HG03460 (cell line): ENCODE measurements at regions not wholly inside any gene's neighbourhood (a gene's known extent, or its start where the extent isn't known, plus 50 kb on each side); places are given as distances from the start of the nearest gene placed in this dataset.

Experiments used
- ATAC-seq: cut with Tn5 transposase; IDR thresholded peaks from one replicate; pipeline ENCODE4 v1.9.1; 2021; ENCODE audit not compliant: unreplicated experiment

DNA sequence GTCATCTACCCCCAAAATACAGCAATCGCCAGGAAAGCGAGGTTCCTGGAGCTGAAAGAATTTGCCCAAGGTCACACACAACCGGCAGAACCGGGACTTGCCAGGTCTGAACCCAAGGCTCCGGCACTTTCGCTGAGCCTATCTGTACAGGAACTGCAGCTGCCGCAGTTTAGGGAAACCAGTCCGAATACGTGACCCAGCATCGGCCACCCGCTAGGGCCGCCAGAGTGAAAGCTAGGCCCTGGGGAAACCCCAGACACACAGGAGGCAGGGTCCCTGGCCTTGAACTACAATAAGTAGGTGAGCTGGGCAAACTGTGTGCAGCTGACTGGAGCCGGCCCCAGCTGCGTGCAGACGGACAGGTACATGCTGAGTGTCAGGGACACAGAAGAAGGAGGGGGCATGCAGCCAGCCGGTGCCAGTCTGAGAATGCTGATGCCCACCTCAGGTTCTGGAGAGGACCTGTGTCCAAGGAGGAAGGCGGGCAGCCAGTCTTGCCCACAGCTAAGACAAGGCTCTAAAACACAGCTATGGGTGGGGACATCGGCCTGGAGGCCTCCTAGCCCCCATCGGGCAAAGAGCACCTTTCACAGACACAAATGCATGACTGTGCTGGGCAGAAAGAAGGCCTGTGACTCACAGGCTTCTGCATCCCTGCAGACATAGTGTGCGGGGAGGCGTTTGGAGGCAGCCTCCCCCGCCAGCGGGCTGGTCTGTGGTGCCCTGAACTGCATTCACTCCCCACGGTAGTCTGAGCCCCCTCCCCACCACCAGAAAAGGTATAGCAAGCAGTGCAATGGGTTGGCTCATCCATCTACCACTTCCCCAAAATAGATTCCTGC, 107.4 kb upstream of the ID2 start:
- ATAC-seq: peak; percentile 46

- no peak for ATAC-seq
Observed at GRCh38 chr2:8575038-8575833, 106.6 kb upstream of the ID2 start.

GRCh38 chr2:8575834-8576423, 105.9 kb upstream of the ID2 start:
- ATAC-seq: no peak

DNA sequence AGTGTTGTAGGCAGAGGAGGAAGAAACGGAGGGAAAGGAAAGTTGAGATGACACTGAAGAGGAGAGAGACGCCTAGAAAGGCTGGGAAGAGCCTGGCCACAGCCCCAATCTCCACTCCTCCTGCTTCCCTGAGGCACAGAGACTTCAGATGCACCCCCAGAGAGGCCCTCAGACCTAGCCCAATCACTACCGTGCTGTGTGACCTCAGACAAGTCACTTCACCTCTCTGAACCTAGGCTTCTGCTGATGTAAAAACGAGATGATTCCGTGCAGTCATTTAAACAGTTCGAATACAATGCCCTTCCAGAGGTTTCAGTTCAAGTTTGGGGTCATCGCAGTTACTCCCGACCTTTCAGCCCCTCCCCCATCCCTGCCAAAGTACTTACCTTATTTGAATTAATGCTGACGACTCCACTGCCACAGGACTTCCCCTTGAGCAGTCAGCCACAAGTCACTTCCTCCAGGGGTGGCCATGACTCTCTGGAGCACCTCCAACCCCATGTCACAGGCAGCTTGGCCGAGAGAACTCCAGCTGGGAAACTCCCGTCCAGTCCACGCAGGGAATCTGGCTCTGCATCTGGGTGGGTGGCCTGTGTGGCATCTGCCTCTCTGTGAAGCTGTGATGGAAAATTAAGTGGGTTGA, 105.2 kb upstream of the ID2 start:
- peak; percentile 49 for ATAC-seq

GRCh38 chr2:8577573-8577972, 104.3 kb upstream of the ID2 start:
- ATAC-seq: no peak

DNA sequence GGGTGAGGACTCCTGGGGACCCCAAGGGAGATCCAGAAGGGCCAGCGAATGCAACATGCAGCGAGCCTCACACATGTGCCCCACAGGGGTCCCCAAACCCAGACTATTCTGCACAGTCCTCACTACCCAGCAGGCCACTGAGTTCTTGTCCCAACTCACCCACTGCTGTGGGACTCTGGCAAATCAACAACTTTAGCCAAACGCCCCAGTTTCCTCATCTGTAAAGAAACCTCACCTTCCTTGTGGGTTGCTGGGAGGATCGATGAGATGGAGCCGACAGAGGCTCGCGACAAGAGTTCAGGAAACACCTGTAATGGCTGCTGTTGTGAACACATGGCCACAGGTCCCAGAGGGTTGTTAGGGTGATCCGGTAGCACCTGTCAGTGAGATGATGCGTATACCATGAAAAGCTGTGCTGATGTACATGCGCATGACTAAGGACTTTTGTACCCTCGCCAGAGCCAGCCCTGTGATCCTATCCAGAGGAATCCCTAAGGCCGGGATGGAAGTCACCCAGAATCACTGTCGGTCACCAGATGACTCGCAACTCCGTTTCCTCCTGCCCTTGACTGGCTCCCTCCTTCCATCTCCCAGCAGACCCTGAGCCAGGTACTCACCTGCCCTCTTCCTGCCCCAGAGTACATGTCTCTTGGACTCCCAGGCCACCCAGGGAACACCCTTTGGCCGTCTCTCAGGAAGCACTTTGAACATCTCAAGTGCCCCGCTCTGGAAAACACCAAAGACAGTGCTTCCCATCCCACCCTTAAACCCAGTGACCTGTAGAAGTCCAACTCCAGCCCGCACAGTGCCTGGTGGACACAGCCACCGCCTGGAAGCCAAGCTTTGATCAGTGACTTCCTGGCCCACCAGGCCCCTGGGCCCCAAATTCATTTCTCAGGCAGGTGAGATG, 103.3 kb upstream of the ID2 start:
- ATAC-seq: no peak

DNA sequence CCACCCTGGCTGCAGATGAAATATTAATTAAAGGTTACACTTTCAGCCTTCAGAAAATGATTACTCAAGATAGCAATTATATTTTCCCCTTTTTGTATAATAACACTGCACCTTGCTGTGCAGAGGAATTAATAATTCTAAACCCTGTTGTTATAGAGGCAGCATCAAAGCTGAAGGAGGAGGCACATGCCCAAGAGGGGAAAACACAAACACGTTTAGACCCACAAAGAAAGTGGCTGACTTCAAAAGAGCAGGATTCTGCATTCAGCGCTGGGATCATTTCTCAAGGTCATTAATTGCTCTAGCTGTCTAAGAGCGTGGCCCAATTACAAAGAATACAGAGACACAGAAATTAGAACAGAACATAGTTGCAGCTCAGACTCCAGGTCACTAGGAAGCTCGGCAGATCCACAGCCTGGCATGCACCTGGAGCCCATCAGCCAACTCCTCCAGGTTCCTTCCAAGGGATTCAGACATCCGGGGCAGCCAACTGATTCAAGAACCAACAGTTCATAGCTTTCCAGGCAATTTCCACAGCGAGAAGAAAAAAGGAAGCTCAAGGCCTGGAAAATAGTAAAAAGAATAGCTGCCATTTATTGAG, 102.3 kb upstream of the ID2 start:
- no peak for ATAC-seq

DNA sequence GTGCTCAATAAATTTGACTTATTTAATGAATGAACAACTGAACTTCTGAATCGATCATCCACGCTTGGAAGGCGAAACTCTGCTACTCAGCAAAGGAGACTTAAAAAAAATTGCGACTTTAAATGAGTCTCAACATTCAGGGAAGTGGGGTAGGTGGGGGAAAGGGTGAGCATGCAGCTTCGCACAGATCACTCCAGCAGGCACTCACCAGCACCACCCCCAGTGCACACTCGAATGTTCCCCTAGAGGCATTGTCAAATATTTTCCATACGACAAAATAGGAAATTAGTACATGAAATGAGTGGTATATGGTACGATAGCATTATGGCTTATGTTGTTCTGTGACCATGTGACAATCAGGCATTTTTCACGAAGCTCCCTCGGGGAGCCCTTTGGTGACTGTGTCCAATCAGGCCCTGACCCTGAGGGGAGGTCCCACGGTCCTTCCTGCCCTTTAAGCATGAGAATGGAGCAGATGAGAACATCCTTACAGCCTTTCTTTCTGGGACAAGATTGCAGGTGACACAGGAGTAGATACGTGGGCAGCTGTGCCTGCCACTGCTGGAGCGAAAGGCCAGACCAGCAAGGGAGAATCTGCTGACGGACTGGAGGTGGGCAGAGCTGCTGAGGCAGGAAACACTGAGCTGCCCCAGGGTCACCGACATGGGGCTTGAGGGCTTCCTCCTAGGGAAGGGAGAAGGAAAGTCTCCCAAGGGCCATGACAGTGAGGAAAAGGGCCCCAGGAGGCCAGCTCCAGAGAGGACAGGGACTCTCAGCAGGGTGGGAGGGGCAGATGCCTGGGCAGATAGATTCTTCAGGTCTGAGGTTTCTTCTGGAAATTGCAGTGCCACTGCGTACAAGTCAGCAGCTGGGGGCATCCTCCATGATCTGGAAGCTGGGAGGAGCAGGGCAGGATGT, 101.3 kb upstream of the ID2 start:
- ATAC-seq: no peak

DNA sequence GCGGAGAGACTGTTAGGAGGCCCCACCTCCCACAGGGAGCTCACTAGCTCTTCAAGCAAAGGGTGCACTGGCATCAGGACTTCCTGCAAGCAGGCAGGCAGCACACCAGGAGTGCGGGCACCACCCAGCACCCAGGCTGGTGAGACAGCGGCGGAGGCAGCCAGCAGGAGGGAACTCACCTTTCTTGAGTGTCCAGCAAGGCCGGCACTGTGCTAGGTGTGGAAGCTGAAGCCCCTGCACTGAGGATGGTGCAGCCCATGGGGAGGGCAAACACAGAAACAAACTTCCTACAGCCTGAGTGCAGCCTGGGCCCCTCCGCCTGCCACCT, 100.7 kb upstream of the ID2 start:
- ATAC-seq: no peak

DNA sequence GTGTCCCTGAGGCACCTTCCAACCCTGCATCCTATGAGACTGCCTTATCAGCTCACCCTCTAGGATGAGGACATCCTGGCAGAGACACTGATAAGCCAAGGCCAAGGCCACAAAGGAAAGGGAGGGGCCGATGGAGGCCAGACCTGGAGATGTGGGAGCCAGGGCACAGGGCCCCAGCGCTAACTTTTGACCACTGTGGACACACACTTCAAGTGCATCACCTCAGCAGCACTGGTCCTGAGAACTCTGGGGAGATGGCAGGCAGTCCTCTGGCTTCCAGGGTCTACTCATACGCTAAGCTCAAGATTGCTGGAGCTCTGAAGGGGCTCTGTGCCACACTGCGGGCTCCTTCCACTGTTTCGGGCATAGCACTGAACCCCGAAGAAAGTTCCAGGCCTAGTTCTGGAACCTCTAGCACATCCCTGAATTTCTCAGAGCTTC, 100.2 kb upstream of the ID2 start:
- no peak for ATAC-seq

GRCh38 chr2:8582191-8582590, 99.7 kb upstream of the ID2 start:
- no peak for ATAC-seq

- no peak for ATAC-seq
Observed at GRCh38 chr2:8582651-8583399, 99.0 kb upstream of the ID2 start.

DNA sequence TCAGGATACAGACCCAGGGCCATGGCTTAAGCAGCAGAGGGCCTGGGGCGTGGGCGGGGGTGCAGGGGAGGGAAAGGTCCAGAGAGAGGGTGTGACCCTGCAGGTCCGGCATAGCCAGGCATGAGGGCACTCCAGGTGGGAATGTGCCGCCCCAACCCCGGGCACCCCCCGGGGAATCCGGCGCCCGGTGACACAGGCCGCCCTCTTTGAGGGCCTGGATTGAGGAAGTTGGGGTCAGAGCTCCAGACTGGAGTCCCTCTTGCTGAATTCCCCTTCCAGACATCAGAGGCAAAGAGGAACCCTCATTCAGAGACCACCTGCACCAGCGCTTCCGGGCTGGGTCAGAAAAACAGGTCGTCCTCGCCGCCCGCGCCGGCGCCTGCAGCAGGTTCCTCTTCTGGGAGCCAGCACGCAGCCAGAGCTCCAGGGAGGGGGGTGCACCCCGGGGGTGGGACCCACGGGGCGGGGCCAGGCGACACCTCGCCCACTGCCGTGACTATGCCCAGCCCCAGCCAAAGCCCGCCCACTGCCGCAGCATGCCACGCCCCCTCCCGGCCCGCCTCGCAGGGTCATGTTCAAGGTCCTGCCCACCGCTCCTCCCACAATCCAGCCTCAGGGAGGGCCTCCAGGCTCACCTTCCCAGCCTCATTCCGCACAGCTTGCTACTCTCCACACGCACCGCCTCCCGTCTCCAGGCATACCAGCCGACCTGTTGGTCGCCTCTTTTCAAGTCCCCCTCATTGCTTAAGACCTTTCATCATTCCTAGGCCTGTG, 98.3 kb upstream of the ID2 start:
- peak; percentile 88 for ATAC-seq

DNA sequence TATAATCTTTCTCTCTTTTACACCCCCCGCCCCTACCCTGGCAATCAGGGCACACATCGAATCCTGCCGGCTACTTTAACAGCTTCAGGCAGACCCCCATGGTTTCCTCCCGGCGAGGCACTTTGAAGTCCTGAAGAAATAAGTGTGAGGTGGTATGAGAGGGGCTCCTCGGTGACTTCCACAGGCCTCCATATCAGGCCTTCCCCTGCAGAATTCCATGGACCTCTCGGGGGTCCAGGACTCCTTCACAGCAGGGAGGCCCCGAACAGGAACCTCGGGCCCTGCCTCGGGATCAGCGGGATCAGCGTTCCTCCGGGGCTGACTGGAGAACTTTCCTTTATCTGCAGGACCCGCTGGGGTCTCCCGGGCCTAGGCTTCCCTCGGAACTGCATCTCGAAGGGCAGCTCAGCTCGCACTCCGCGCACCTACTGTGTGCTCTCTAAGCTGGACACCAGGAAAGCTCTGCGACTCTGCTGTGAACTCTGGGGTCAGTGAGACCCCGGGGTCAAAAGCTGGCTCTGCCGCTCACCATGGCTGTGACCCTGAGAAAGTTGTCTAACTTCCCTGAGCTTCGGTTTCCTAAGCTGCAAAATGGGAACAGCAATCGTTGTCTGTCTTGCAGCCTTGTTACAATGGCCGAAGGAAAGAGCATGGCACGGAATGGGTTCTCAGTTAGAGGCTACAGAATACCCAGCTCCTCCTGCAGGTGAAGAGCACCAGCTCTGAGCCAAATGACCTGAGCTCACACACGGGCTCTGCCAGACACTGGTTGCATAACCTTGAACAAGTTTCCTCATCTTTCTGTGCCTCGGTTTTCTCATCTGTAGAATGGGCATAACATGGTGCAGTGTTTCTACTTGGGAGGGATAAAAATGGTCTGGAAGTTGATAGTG, 97.4 kb upstream of the ID2 start:
- no peak for ATAC-seq

DNA sequence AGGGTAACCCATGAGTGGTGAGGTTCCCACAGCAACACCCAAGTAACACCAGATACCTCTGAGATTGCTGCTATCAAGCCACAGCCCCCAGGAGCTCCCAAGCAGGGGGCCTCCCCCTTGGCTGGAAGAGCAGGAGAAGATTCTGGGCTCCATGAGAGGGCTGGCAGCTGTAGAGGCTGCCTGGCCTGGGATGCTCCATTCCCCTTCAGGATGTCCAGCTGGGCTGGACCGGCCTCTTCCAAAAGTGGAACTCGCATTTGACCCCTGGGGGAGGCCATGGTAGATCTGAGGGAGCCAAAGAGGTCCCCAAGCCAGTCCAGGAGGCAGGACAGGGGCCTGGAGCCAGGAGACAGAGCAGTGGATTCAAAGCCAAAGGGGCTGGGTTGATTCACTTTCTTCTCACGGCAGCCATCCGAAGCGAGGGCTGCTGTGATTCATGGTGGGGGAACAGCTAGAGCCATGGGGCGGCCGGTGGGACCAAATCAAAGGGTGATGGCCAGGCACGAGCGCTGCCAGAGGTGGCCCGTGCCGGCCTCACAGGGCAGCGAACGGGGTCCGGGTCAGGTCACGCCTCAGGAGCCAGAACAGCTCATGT, 95.3 kb upstream of the ID2 start:
- no peak for ATAC-seq

DNA sequence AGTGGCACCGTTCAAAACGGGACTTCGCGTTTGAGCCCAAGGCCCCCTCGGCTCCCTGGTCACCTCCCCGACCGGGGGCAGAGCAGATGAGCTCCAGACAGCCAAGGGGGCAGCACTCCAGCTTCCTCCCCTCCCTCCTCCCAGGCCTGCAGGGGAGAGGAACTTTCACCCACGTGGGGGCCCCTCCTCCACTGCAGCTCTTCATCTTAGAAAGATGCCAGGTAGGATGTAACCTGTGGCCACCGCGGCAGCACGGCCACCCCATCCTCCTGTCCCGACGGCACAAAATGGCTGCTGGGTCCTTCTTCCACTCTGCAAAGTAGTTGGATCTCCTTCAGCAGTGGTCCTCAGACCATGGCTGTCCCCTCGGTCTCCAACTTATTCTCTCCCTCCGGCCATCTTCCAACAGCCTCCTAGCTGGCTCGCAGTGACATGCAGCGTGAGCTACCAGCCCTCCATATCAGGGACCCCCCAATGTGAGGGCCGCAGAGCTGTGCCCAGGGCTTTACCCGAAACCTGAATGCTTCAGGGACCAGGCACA, 94.5 kb upstream of the ID2 start:
- ATAC-seq: no peak
